HG03571 (cell line): ENCODE measurements at regions not wholly inside any gene's neighbourhood (a gene's known extent, or its start where the extent isn't known, plus 50 kb on each side); places are given as distances from the start of the nearest gene placed in this dataset.

ENCODE experiments used
- ATAC-seq: cut with Tn5 transposase; IDR thresholded peaks from one replicate; pipeline ENCODE4 v1.9.1; 2021; ENCODE audit not compliant: unreplicated experiment

GRCh38 chr2:19041434-19042041 lies 316.9 kb downstream of the OSR1 start:
- no peak for ATAC-seq

GRCh38 chr2:19038071-19039015 lies 320.1 kb downstream of the OSR1 start:
- no peak for ATAC-seq

- ATAC-seq: no peak
Measured at GRCh38 chr2:19036091-19036490, 322.3 kb downstream of the OSR1 start.

- no peak for ATAC-seq
Measured at GRCh38 chr2:19035238-19035637, 323.2 kb downstream of the OSR1 start.

GRCh38 chr2:19033240-19033639 lies 325.2 kb downstream of the OSR1 start:
- ATAC-seq: no peak

GRCh38 chr2:19031642-19032041 lies 326.8 kb downstream of the OSR1 start:
- no peak for ATAC-seq

GRCh38 chr2:19029655-19030054 lies 328.8 kb downstream of the OSR1 start:
- ATAC-seq: no peak

- ATAC-seq: no peak
Measured at GRCh38 chr2:19028587-19029375, 329.6 kb downstream of the OSR1 start.

- ATAC-seq: no peak
Measured at GRCh38 chr2:19027626-19028025, 330.8 kb downstream of the OSR1 start.

GRCh38 chr2:19026261-19026660 lies 332.2 kb downstream of the OSR1 start:
- no peak for ATAC-seq

GRCh38 chr2:19022334-19022733 lies 336.1 kb downstream of the OSR1 start:
- no peak for ATAC-seq

- ATAC-seq: no peak
Measured at GRCh38 chr2:19021721-19022120, 336.7 kb downstream of the OSR1 start.

GRCh38 chr2:19021100-19021476 lies 337.3 kb downstream of the OSR1 start:
- ATAC-seq: no peak

- ATAC-seq: no peak
Measured at GRCh38 chr2:19020144-19021099, 338.0 kb downstream of the OSR1 start.

GRCh38 chr2:19009510-19009909 lies 348.9 kb downstream of the OSR1 start:
- no peak for ATAC-seq

- ATAC-seq: no peak
Measured at GRCh38 chr2:19003554-19003953, 354.9 kb downstream of the OSR1 start.

GRCh38 chr2:19000776-19001175 lies 357.6 kb downstream of the OSR1 start:
- no peak for ATAC-seq

- ATAC-seq: no peak
Measured at GRCh38 chr2:18999198-18999597, 359.2 kb downstream of the OSR1 start.

GRCh38 chr2:18998491-18998890 lies 359.9 kb downstream of the OSR1 start:
- no peak for ATAC-seq

- ATAC-seq: no peak
Measured at GRCh38 chr2:18993756-18994338, 364.6 kb downstream of the OSR1 start.
